AG09309 (cell line): ENCODE measurements at regions not wholly inside any gene's neighbourhood (a gene's known extent, or its start where the extent isn't known, plus 50 kb on each side); places are given as distances from the start of the nearest gene placed in this dataset.

Experiments
- DNase-seq: peaks from one replicate; pipeline ENCODE4 v3.0.0-alpha.2; 2010; ENCODE audit warnings: low read depth
- H3K4me3 ChIP-seq: 2 replicates; pipeline ENCODE4 v1.5.1; 2011; ENCODE audit warnings: mild to moderate bottlenecking, low read depth, low read length, moderate library complexity; ENCODE audit not compliant: control insufficient read depth
- TF ChIP-seq, protein P1 (sequence below): IDR thresholded peaks from 2 replicates; pipeline ENCODE4 v1.5.1; 2011; ENCODE audit warnings: mild to moderate bottlenecking, low read depth, low read length, inconsistent platforms; ENCODE audit not compliant: insufficient read depth, control insufficient read depth; ENCODE audit errors: missing control alignments

DNA sequence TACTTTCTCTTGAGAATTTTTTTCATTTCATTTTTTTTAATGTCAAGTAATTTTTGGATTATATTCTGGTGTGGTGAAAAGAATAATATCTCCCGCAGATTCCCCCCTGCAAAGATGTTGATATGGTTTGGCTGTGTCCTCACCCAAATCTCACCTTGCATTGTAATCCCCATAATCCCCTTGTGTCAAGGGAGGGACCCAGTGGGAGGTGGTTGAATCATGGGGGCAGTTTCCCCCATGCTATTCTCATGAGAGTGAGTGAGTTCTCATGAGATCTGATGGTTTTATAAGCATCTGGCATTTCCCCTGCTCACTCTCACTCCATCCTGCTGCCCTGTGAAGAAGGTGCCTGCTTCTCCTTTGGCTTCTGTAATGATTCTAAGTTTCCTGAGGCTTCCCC, 58.7 kb upstream of the PMEPA1 start:
- H3K4me3 ChIP-seq: no peak overlapping the region
- no peak for DNase-seq
- TF ChIP-seq, protein P1, sequence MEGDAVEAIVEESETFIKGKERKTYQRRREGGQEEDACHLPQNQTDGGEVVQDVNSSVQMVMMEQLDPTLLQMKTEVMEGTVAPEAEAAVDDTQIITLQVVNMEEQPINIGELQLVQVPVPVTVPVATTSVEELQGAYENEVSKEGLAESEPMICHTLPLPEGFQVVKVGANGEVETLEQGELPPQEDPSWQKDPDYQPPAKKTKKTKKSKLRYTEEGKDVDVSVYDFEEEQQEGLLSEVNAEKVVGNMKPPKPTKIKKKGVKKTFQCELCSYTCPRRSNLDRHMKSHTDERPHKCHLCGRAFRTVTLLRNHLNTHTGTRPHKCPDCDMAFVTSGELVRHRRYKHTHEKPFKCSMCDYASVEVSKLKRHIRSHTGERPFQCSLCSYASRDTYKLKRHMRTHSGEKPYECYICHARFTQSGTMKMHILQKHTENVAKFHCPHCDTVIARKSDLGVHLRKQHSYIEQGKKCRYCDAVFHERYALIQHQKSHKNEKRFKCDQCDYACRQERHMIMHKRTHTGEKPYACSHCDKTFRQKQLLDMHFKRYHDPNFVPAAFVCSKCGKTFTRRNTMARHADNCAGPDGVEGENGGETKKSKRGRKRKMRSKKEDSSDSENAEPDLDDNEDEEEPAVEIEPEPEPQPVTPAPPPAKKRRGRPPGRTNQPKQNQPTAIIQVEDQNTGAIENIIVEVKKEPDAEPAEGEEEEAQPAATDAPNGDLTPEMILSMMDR: no peak

DNA sequence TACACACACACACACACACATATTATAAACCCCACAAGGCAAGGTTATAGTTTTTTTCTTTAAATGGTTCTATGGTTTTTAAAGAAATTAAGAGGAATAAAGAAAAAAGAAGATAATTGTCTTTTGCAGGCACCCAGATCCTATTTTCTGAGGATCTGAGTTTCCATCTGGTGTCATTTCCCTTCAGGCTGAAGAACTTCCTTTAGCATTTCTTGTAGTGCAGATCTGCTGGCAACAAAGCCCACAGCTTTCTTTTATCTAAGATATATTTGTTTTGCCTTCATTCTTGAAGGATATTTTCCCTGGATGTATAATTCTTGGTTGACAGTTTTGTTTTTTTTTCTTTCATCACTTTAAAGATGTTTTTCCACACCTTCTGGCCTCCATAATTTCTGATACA, 57.6 kb upstream of the PMEPA1 start:
- TF ChIP-seq, protein P1: no peak
- H3K4me3 ChIP-seq: no peak overlapping the region

DNA sequence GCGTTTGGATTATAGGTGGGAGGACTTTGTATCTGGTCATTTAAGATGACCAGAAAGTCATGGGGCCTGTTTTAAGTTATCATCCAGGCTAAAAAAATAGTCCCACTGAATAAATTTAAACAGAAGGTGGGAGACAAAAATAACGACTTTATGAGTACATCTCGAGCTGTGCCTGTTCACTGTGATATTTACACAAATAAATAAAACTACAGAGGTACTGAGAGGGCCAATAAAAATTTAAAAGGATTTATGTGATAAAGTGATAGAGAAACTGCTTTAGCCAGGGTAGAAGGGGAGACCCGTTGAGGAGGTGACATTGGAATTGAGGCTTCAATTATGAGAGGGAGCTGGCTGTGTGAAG, 53.4 kb upstream of the PMEPA1 start:
- no peak overlapping the region for H3K4me3 ChIP-seq
- no peak for DNase-seq
- TF ChIP-seq, protein P1: no peak

More for the DNA sequence above, 57.6 kb upstream of the PMEPA1 start:
- DNase-seq: no peak

DNA sequence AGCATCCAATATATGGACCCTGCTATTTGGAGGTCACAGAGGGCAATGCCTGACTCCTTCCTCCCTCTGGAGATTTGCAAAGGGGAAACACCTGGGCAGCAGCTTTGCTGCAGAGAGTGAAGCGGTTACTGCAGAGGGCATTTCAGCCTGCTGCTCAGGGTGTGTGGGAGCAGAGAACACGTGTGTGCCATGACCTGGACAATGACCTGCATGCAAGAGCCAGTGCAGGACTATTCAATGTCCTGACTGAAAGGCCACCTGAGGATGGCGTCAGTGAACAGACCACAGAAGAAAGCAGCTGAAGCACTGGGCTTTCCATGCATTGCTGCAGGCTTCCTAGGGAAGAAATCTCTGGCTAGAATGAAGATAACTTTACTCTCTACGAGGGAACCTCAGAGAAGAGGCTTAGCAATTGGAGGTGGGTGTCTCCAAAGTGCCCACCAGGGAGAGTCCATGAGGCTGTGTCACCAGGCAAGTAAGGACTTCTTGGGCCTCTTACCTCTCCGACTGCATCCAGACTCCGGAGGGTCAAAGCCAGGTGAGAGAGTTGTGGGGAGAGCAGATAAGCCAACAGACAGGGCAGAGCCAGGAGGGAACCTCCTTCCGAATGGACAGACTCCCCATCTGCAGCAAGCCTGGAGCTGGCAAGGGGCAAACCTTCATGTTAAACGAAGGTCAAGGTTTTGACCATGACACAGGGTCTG, 52.9 kb upstream of the PMEPA1 start:
- TF ChIP-seq, protein P1: no peak
- no peak overlapping the region for H3K4me3 ChIP-seq
- DNase-seq: no peak

DNA sequence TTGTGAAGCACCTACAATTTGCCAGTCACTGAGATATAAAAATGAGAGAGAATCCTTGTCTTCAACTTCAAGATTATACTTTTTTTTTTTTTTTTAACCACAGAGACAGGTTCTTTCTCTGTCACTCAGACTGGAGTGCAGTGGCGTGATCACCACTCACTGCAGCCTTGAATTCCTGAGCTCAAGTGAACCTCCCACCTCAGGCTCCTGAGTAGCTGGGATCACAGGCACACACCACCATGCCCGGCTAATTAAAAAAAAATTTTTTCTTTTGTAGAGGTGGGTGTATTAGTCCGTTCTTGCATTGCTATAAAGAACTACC, 51.6 kb upstream of the PMEPA1 start:
- DNase-seq: no peak
- TF ChIP-seq, protein P1: no peak
- H3K4me3 ChIP-seq: no peak overlapping the region

DNA sequence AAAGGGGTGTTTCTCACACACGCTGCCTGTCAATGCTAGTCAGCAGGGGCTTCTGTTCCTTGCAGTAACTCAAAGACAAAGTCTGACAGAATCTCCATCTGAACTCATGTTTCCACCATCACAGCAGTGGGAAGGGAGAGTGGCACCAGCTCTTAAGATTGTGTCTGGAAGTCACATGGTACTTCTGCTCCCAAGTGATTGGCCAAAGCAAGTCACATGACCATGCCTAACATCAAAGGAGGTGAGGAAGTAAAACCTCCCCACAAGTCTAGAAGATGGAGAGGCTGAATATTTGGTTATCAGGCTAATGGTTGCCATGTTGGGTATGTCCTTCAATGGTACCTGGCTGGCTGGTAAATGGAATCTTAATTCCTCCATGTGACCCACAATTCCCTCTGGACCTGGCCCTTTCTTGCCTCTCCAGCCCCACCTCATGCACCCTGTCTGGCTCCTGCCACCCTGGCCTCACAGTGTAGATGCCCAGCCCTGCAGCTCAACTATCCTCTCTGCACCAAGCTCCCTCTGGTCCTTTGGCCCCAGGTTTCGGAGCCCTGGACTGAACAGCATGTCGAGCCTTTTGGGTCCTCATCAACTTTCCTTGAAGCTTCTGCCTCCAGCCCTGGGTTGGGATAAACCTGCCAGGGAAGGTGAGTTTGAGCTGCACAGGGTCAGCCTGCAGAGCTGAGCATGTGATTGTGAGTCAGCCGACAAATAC, 51.0 kb upstream of the PMEPA1 start:
- no peak for DNase-seq
- TF ChIP-seq, protein P1: no peak
- H3K4me3 ChIP-seq: no peak overlapping the region
